SJSA1 (cell line): ENCODE measurements at regions not wholly inside any gene's neighbourhood (a gene's known extent, or its start where the extent isn't known, plus 50 kb on each side); places are given as distances from the start of the nearest gene placed in this dataset.
"Not testable (repeated sequence)": the region's sequence is repeated elsewhere in the genome, so short reads cannot be mapped to it uniquely, and the experiment has no call there.

Source experiments
- DNase-seq, 2 experiments: peaks; one replicate each; pipeline ENCODE4 v3.0.0-alpha.2; 2015 to 2020; ENCODE audit warnings: low spot score in 2 of 2, low read depth in 1 of 2
- H3K27ac ChIP-seq: fragments of 250-450 bp; sonication (Bioruptor Pico); 2 replicates; pipeline ENCODE4 v1.5.1; 2020; ENCODE audit warnings: mild to moderate bottlenecking, moderate library complexity
- H3K27me3 ChIP-seq: fragments of 250-450 bp; sonication (Bioruptor Pico); replicated peaks from 2 replicates; pipeline ENCODE4 v1.5.1; 2020; ENCODE audit warnings: mild to moderate bottlenecking, moderate library complexity
- H3K36me3 ChIP-seq: fragments of 250-450 bp; sonication (Bioruptor Pico); 2 replicates; pipeline ENCODE4 v1.5.1; 2020; ENCODE audit warnings: mild to moderate bottlenecking
- H3K4me1 ChIP-seq: fragments of 250-450 bp; sonication (Bioruptor Pico); replicated peaks from 2 replicates; pipeline ENCODE4 v1.6.1; 2021; ENCODE audit warnings: mild to moderate bottlenecking
- H3K4me3 ChIP-seq: fragments of 250-450 bp; sonication (Bioruptor Pico); 2 replicates; pipeline ENCODE4 v1.5.1; 2020; ENCODE audit warnings: mild to moderate bottlenecking
- H3K9me3 ChIP-seq: fragments of 250-450 bp; sonication (Bioruptor Pico); replicated peaks from 2 replicates; pipeline ENCODE4 v1.5.1; 2020; ENCODE audit warnings: mild to moderate bottlenecking

DNA sequence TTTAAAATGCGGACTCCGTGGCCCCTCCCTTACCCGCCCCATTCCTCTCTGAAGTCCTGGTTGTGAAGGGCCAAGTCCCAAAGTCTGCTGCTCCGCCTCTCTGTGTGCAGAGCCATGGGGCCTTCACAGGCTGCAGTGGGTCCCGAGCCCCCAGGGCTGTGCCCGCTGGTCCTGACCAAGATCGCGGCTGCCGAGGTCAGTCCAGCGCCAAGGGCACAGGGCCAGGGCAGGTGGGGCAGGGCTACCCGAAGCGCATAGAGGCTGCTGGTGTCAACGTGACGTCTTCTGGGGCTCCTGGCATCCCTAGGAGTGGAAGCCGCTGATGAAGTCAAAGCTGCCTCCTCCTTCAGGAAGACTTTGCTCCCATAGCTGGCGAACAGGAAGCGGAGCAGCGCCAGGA is 858.8 kb downstream of the TUBA3C start:
- not testable (repeated sequence) for H3K27ac ChIP-seq, H3K9me3 ChIP-seq, H3K27me3 ChIP-seq, H3K36me3 ChIP-seq, H3K4me1 ChIP-seq, H3K4me3 ChIP-seq, DNase-seq

DNA sequence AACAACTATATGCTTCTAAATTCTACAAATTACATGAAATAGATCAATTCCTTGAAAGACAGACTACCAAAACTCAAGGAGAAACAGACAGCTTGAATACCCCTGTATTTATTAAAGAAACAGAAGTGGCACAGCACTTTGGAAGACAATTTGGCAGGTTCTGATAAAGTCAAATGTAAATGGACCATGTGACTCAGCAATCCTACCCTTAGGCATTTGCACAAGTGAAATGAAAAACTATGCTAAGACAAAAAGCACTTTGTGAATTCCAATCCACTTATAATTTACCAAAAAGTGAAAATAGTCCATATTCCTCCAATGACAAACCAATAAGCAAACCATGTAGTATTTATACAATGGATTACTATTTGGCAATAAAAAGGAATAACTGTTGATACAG is 862.0 kb downstream of the TUBA3C start:
- H3K27ac ChIP-seq, H3K36me3 ChIP-seq, H3K4me3 ChIP-seq, DNase-seq, H3K4me1 ChIP-seq, H3K9me3 ChIP-seq, H3K27me3 ChIP-seq: not testable (repeated sequence)

DNA sequence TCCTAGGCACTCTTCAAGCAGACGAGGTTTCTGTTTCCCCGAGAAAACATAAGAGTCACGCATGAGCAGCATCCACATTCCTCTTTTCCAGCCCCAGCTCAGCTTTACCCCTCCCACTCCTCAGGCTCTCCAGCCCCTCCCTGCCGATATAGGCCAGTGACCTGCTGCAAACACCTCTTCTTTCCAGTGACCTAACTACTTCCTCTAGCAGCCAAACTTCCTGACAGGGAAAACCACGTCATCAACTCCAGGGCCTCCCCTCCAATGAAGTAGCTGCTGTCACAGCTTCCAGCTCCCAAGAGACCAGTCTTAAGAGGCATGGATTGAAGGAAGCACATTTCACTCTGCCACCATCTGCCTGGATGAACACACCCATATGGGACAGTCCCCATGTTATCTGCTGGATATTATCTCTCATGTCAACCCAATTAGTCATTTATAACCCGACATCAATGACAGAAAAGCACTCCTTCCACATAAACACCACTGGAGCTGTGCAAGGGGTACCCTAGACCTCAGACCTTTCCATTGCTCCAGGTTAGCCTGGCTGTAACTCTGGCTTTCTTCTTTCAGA is 878.3 kb downstream of the TUBA3C start:
- H3K4me3 ChIP-seq, H3K4me1 ChIP-seq, DNase-seq, H3K27me3 ChIP-seq, H3K36me3 ChIP-seq, H3K9me3 ChIP-seq, H3K27ac ChIP-seq: not testable (repeated sequence)

DNA sequence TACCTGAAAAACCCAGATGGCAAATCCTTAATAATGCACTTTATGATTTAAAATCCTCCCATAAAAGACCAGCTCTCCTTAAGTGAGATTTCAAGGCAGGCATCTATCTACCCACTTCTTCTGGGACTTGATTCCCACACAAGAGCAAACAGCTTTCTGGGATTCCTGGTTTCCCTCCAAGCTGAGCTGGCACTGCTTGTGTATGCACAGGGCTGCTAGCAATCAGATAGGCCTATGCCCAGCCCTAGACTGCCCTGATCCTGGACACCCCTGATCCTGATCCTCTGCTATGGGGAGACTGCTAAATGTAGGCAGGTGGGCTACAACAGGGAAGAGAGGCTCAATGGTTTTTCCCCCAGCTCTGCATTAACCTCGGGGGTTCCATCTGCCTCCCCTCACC is 880.7 kb downstream of the TUBA3C start:
- not testable (repeated sequence) for DNase-seq, H3K4me3 ChIP-seq, H3K27ac ChIP-seq

DNA sequence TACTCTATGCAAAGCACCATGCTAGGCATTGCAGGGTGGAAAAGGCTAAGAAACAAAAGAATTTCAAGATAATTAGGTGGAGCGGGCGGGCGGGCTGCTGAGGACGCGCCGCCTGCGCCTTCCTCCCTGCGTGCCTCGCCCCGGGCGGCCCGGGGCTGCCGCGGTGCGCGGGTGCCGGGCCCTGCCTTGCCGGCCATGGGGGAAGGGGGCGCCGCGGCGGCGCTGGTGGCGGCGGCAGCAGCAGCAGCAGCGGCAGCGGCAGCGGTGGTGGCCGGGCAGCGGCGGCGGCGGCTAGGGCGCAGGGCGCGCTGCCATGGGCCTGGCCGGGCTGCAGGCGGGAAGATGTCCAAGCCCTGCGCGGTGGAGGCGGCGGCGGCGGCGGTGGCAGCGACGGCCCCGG is 884.3 kb downstream of the TUBA3C start:
- H3K36me3 ChIP-seq, DNase-seq, H3K4me3 ChIP-seq, H3K27me3 ChIP-seq, H3K27ac ChIP-seq, H3K9me3 ChIP-seq, H3K4me1 ChIP-seq: not testable (repeated sequence)

More for the DNA sequence above, 880.7 kb downstream of the TUBA3C start:
- not testable (repeated sequence) for H3K27me3 ChIP-seq, H3K36me3 ChIP-seq, H3K4me1 ChIP-seq, H3K9me3 ChIP-seq

DNA sequence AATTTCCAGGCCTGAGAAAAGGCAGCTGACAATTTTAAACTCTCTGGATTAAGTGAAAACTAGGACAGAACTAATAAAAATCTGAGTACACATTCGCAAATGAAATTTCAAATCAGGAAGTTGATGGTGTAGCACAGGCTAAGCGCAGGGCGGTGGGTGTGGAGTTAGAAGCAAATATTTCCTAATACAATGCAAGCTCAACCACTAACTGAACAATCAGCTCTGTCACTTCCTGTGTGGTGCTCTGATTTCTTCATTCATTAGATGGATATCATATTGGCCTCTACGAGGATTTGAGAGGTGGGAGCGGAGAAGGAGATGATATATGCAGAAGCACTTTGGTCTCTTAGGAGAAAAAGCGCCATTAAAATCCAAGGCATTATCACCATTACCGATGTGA is 885.0 kb downstream of the TUBA3C start:
- H3K36me3 ChIP-seq, DNase-seq, H3K4me1 ChIP-seq, H3K9me3 ChIP-seq, H3K27me3 ChIP-seq, H3K4me3 ChIP-seq, H3K27ac ChIP-seq: not testable (repeated sequence)

DNA sequence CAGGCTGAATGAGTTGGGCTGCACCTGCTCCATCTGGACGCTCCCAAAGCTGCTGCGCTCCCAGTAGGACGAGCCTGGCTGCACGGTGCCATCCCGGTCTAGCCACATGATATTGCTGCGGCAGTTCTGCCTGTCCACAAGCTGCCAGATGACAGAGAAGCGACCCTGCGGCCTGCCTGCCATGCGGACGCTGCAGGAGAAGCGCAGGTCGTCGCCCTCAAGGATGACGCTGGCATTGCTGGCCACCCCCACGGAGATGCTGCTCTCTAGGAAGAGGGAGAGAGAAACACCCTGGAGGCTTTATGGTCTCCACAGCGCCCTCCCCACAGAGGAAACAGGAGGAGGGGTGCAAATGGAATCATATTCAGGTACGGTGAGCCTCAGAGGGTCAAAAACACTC is 887.3 kb downstream of the TUBA3C start:
- not testable (repeated sequence) for DNase-seq

DNA sequence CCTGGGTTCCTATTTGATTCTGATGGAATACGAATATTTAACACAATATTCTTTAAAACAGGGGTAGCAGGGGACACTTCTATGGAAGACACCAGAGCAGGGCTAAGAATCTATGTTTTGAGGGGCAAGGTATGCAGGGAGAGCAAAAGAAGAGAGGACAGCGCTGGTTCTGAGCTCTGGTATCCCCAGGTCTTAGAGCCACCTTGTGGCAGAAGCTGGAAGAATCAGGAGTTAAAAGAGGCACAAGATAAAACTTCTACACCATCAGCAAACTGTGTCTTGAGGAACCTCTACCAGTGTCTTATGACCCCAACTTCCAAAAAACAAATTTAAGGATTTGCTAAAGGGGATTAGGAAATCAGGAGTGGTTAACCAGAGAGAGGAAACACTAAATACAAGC is 894.8 kb downstream of the TUBA3C start:
- H3K27me3 ChIP-seq, DNase-seq, H3K9me3 ChIP-seq, H3K4me3 ChIP-seq, H3K4me1 ChIP-seq, H3K36me3 ChIP-seq, H3K27ac ChIP-seq: not testable (repeated sequence)

More for the DNA sequence above, 887.3 kb downstream of the TUBA3C start:
- not testable (repeated sequence) for H3K27ac ChIP-seq, H3K4me1 ChIP-seq, H3K9me3 ChIP-seq, H3K27me3 ChIP-seq, H3K36me3 ChIP-seq, H3K4me3 ChIP-seq

DNA sequence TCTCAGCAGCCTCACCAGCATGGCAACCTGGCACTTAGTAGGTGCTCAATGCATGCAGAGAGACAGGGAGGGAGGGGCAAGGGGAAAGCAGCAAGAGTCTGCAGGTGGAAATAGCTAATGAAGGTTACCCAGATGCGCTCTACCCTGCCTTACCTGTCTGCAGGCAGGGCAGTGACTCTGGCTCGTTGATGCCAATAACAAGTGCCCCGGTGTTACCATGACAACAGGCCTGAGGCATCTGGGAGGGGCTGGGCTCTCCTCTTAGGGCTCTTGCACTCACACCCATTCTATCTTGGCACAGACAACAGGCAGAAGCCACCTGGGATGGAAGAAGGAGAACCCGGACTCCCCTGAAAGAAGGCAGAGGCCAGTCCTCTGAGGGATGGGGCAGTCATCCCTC is 896.0 kb downstream of the TUBA3C start:
- H3K4me3 ChIP-seq, H3K27ac ChIP-seq, H3K36me3 ChIP-seq, H3K27me3 ChIP-seq, H3K9me3 ChIP-seq, DNase-seq, H3K4me1 ChIP-seq: not testable (repeated sequence)

DNA sequence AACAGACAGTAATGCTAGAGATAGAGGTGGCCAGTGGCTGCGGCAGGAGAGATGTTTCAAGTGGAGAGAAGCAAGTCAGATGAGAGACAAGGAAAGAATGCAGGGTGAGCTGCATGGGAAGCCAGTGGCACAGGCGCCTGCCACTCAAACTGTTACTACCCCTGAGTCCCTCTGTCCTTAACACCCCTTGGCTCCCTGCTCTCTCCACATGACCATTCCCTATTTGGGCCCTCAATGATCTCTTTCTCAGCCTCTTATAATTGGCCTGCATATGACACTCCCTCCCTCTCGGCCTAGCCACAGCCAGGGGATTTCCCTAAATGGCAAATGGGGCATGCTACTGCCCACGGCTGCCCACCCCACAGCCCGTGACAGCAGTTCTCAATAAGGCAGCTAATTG is 897.6 kb downstream of the TUBA3C start:
- not testable (repeated sequence) for H3K4me3 ChIP-seq, H3K4me1 ChIP-seq, H3K27ac ChIP-seq, H3K36me3 ChIP-seq, DNase-seq, H3K9me3 ChIP-seq, H3K27me3 ChIP-seq

DNA sequence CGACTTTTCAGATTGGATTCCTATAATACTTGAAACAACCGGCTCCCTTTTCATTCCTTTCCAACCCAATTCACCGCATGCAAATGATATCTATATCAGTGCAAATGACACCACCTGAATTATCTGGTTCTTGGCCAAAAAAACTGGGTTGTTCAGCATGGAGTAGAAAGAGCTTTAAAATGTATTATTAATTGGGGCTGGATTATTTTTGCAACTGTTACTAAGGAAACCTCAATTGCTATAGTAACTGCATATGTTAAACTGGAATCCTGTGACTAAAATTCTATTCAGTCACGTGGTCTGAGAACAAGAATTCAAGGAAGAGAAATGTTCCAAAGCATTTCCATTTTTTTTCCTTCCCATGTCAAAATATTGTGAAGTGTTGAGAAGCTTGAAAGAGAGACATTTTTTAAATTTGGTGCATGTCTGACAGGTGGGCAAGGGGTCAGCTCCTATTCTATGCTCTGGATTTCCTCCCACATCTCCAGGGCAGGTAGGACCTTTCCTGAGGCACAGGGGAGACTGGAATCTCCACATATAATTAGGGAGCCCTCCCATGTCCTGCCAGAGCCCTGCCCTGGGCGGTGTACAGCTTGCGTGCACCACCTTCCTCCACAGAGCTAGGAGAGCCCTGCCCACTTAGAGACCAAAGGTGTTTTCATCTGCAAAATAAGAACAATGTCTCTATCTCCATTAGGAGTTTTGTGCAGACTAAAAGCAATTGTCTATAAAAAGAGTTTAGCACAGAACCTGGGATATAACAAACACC is 899.6 kb downstream of the TUBA3C start:
- H3K4me3 ChIP-seq, H3K4me1 ChIP-seq, H3K27me3 ChIP-seq, H3K27ac ChIP-seq, H3K9me3 ChIP-seq, H3K36me3 ChIP-seq, DNase-seq: not testable (repeated sequence)

DNA sequence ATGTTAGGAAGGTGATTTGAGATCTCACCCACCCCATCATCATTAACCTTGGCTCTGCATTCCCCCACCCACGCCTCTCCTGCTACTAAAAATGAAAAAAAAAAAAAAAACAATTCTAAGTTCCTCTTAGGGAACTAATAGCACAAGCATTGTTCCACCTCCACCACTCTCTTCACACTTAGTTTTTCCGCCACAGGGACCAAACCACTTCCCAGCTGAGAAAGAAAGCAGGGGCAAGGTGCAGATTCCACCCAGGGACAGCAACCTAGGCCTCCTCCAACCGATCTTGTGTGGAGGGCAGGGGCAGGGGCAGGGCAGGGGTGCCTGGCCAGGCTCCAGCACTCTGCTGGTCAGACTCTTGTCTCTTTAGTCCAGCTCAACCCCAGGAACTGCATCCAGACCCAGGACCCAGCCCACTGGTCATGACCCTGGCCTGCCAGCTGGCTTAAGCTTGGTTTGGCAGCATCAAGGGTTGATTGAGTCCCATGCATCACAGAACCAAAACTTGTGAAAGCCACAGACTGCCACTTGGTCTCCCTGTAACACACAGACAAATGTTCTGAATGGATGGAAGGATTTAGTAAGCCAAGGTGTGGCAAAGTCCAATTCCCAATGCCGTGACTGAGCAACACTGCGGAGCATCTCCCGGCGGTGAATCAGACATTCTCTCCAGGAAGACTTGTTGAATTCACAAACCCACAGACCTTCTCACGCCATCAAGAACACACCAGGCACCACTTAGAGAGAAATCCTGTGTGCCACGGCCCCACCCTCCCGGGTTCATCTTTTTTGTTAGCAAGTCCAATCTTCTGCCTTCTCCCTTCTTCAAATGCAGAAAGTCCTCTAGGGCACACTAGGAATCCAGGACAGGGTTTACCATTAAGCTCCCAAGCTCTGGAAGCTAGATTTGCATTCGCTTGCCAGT is 900.5 kb downstream of the TUBA3C start:
- not testable (repeated sequence) for H3K27ac ChIP-seq, H3K27me3 ChIP-seq, H3K4me3 ChIP-seq, H3K4me1 ChIP-seq, H3K9me3 ChIP-seq, DNase-seq, H3K36me3 ChIP-seq

DNA sequence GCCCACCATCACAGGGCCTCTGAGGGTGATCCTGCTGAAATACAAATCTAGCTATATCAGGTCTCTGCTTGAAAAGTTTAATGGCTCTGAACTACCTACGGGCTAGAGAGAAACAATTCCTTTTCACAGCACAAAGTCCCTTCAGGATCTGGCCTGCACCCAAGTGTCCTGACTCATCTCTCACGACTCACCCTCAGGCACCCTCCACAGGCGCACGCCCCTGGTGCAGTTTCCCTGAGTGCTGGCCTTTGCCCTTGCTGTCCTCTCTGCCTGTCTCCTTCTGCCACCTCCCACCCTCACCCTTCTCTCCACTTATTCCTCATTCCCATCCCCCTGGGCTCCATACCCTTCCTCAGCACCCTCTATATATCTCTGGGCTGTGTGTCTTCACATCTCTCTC is 901.7 kb downstream of the TUBA3C start:
- not testable (repeated sequence) for H3K4me1 ChIP-seq, DNase-seq, H3K36me3 ChIP-seq, H3K4me3 ChIP-seq, H3K27ac ChIP-seq, H3K9me3 ChIP-seq, H3K27me3 ChIP-seq

DNA sequence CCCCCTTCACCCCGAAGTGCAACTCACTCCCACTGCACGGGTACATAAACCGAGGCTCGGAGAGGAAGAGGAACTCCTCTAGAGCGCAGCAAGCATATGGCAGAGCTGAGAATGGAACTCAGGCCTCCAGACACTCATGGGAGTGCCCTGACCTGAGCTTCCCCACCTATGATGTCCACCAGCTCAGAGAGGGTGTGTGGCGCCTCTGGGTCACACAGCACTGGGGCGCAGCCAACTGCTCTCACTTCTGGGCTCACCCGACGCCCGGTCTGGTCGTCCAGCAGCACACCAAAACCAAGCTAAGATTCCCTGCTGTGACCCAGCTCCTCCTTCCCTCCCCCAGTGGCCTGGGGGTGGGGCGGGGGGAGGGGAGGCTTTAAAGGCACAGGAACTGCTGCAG is 904.3 kb downstream of the TUBA3C start:
- not testable (repeated sequence) for H3K36me3 ChIP-seq, H3K9me3 ChIP-seq, H3K27ac ChIP-seq, H3K4me3 ChIP-seq, DNase-seq, H3K27me3 ChIP-seq, H3K4me1 ChIP-seq
